ENCODE measurements at regions not wholly inside any gene's neighbourhood (a gene's known extent, or its start where the extent isn't known, plus 50 kb on each side); places are given as distances from the start of the nearest gene placed in this dataset.

GRCh38 chr6:155591741-155592140 lies 136.1 kb upstream of the NOX3 start:
- no peaks in the 10 kb centered on the region for H3K27me3 Mint-ChIP-seq (ENCODE audit: unreplicated experiment)
- no TSS peak for BruUV-seq (replicated peaks)
- H3K4me3 Mint-ChIP-seq (ENCODE audit: low read depth, unreplicated experiment) = no peak overlapping the region
- no peaks in the 10 kb centered on the region for H3K36me3 Mint-ChIP-seq (ENCODE audit: insufficient read depth, unreplicated experiment)
- H3K4me1 Mint-ChIP-seq (ENCODE audit: low read depth, unreplicated experiment) = no peaks in the 10 kb centered on the region
- no peak overlapping the region for H3K27ac Mint-ChIP-seq (ENCODE audit: unreplicated experiment)
- no peaks in the 10 kb centered on the region for H3K9me3 Mint-ChIP-seq (ENCODE audit: low read depth, unreplicated experiment)
- no peak for DNase-seq
- no peak for TF ChIP-seq CTCF (IDR thresholded peaks at IDR 0.05; ENCODE audit: unreplicated experiment)
- CTCF ChIA-PET = no interaction called here
- intact Hi-C loops (cut with micrococcal nuclease; ENCODE audit: unreplicated experiment) = no loop called here

GRCh38 chr6:155589190-155589589 lies 133.6 kb upstream of the NOX3 start:
- Mint-ChIP-seq H3K27ac (ENCODE audit: unreplicated experiment) (no peak overlapping the region), H3K9me3 (ENCODE audit: low read depth, unreplicated experiment) (no peaks in the 10 kb centered on the region), H3K4me1 (ENCODE audit: low read depth, unreplicated experiment) (no peaks in the 10 kb centered on the region), H3K36me3 (ENCODE audit: insufficient read depth, unreplicated experiment) (no peaks in the 10 kb centered on the region), H3K27me3 (ENCODE audit: unreplicated experiment) (no peaks in the 10 kb centered on the region), H3K4me3 (ENCODE audit: low read depth, unreplicated experiment) (no peak overlapping the region)
- CTCF ChIA-PET = no interaction called here
- no peak for DNase-seq
- intact Hi-C loops (cut with micrococcal nuclease; ENCODE audit: unreplicated experiment) = no loop called here
- no TSS peak for BruUV-seq (replicated peaks)
- no peak for TF ChIP-seq CTCF (IDR thresholded peaks at IDR 0.05; ENCODE audit: unreplicated experiment)

- DNase-seq = no peak
- Mint-ChIP-seq H3K9me3 (ENCODE audit: low read depth, unreplicated experiment) (no peaks in the 10 kb centered on the region), H3K4me3 (ENCODE audit: low read depth, unreplicated experiment) (no peak overlapping the region), H3K4me1 (ENCODE audit: low read depth, unreplicated experiment) (no peaks in the 10 kb centered on the region), H3K27me3 (ENCODE audit: unreplicated experiment) (no peaks in the 10 kb centered on the region), H3K36me3 (ENCODE audit: insufficient read depth, unreplicated experiment) (no peaks in the 10 kb centered on the region), H3K27ac (ENCODE audit: unreplicated experiment) (no peak overlapping the region)
- CTCF ChIA-PET = no interaction called here
- intact Hi-C loops (cut with micrococcal nuclease; ENCODE audit: unreplicated experiment) = no loop called here
- BruUV-seq (replicated peaks) = no TSS peak
- TF ChIP-seq CTCF (IDR thresholded peaks at IDR 0.05; ENCODE audit: unreplicated experiment) = no peak
Observed at GRCh38 chr6:155587817-155588216, 132.2 kb upstream of the NOX3 start.

GRCh38 chr6:155586090-155586489 lies 130.5 kb upstream of the NOX3 start:
- no peak for TF ChIP-seq CTCF (IDR thresholded peaks at IDR 0.05; ENCODE audit: unreplicated experiment)
- Mint-ChIP-seq H3K27ac (ENCODE audit: unreplicated experiment) (no peak overlapping the region), H3K36me3 (ENCODE audit: insufficient read depth, unreplicated experiment) (no peaks in the 10 kb centered on the region), H3K27me3 (ENCODE audit: unreplicated experiment) (no peaks in the 10 kb centered on the region), H3K9me3 (ENCODE audit: low read depth, unreplicated experiment) (peaks cover 3% of the 10 kb centered on the region), H3K4me1 (ENCODE audit: low read depth, unreplicated experiment) (no peaks in the 10 kb centered on the region), H3K4me3 (ENCODE audit: low read depth, unreplicated experiment) (no peak overlapping the region)
- no peak for DNase-seq
- no TSS peak for BruUV-seq (replicated peaks)
- CTCF ChIA-PET = interaction anchor here (0.7 kb wide), 1 partner anchor 344 kb away, joined by 3 read pairs; no protein-coding TSS in a partner anchor
- intact Hi-C loops (cut with micrococcal nuclease; ENCODE audit: unreplicated experiment) = no loop called here

- Mint-ChIP-seq H3K4me3 (ENCODE audit: low read depth, unreplicated experiment) (no peak overlapping the region), H3K4me1 (ENCODE audit: low read depth, unreplicated experiment) (no peaks in the 10 kb centered on the region), H3K36me3 (ENCODE audit: insufficient read depth, unreplicated experiment) (no peaks in the 10 kb centered on the region), H3K27me3 (ENCODE audit: unreplicated experiment) (no peaks in the 10 kb centered on the region), H3K9me3 (ENCODE audit: low read depth, unreplicated experiment) (peaks cover 3% of the 10 kb centered on the region), H3K27ac (ENCODE audit: unreplicated experiment) (no peak overlapping the region)
- no peak for DNase-seq
- BruUV-seq (replicated peaks) = no TSS peak
- intact Hi-C loops (cut with micrococcal nuclease; ENCODE audit: unreplicated experiment) = no loop called here
- TF ChIP-seq CTCF (IDR thresholded peaks at IDR 0.05; ENCODE audit: unreplicated experiment) = no peak
- CTCF ChIA-PET = no interaction called here
Observed at GRCh38 chr6:155584006-155584405, 128.4 kb upstream of the NOX3 start.
